ENCODE measurements at regions not wholly inside any gene's neighbourhood (a gene's known extent, or its start where the extent isn't known, plus 50 kb on each side); places are given as distances from the start of the nearest gene placed in this dataset.

DNA sequence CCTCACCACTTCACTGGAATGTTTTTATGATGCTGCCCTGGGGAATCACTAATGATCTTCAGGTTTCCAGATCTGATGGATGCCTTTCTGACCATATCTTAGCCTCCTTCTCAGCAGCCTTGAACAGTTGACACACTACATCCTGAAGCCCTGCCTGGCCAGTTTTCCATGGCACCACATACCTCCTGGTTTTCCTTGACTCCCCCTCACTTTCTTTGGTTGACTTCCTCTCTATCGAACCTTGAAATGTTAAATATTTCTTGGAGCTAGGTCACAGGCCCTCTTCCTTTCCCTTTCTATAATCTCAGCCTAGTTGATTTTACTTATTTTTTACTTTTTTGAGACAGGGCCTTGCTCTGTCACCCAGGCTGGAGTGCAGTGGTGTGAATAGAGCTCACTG lies 108.8 kb upstream of the CDK1 start:
- FAIRE-seq, result no peak
- Histone ChIP-seq H3K4me1 (ENCODE audit: control insufficient read depth, extremely low read depth, insufficient read depth, low read length) (no peaks in the 10 kb centered on the region), H3K9ac (ENCODE audit: control insufficient read depth, extremely low read depth, insufficient read depth, low read length) (no peak overlapping the region), H3K9me1 (ENCODE audit: control insufficient read depth, extremely low read depth, insufficient read depth, low read length) (no peaks in the 10 kb centered on the region), H3K79me2 (ENCODE audit: control insufficient read depth, insufficient read depth, low read length) (no peaks in the 10 kb centered on the region), H3K27me3 (ENCODE audit: control insufficient read depth, extremely low read depth, insufficient read depth, low read length) (no peaks in the 10 kb centered on the region), H2AFZ (ENCODE audit: control insufficient read depth, low read length) (no peak overlapping the region), H3K9me3 (ENCODE audit: control insufficient read depth, low read depth, low read length) (peaks cover 2% of the 10 kb centered on the region), H3K4me2 (ENCODE audit: control insufficient read depth, extremely low read depth, insufficient read depth, low read depth, low read length) (no peak overlapping the region), H3K4me3 (ENCODE audit: control insufficient read depth in 2 of 3, extremely low read depth in 1 of 3, insufficient read depth in 2 of 3, low read depth in 1 of 3, low read length in 3 of 3) (no peak overlapping the region), H4K20me1 (ENCODE audit: control insufficient read depth, extremely low read depth, insufficient read depth, low read length) (no peaks in the 10 kb centered on the region), H3K36me3 (ENCODE audit: control insufficient read depth in 2 of 2, extremely low read depth in 1 of 2, insufficient read depth in 2 of 2, low read length in 2 of 2) (no peaks in the 10 kb centered on the region), H3K27ac (ENCODE audit: control insufficient read depth, insufficient read depth, low read length) (no peak overlapping the region)
- dilution Hi-C loops (cut with MboI; ENCODE audit: extremely low pct_ligation_motif_present, low sequenced_read_pairs), result no loop called here
- no peak for DNase-seq (ENCODE audit: low read depth, low spot score)
- TF ChIP-seq, protein P1, sequence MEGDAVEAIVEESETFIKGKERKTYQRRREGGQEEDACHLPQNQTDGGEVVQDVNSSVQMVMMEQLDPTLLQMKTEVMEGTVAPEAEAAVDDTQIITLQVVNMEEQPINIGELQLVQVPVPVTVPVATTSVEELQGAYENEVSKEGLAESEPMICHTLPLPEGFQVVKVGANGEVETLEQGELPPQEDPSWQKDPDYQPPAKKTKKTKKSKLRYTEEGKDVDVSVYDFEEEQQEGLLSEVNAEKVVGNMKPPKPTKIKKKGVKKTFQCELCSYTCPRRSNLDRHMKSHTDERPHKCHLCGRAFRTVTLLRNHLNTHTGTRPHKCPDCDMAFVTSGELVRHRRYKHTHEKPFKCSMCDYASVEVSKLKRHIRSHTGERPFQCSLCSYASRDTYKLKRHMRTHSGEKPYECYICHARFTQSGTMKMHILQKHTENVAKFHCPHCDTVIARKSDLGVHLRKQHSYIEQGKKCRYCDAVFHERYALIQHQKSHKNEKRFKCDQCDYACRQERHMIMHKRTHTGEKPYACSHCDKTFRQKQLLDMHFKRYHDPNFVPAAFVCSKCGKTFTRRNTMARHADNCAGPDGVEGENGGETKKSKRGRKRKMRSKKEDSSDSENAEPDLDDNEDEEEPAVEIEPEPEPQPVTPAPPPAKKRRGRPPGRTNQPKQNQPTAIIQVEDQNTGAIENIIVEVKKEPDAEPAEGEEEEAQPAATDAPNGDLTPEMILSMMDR (optimal IDR thresholded peaks at IDR 0.05 in 1 of 3, IDR thresholded peaks at IDR 0.05 in 1 of 3, conservative IDR thresholded peaks at IDR 0.05 in 1 of 3; ENCODE audit: extremely low read depth in 1 of 3, insufficient read depth in 2 of 3, low read length in 3 of 3), result no peak
- TF ChIP-seq EZH2 (IDR thresholded peaks at IDR 0.05; ENCODE audit: low read length), result no peak

DNA sequence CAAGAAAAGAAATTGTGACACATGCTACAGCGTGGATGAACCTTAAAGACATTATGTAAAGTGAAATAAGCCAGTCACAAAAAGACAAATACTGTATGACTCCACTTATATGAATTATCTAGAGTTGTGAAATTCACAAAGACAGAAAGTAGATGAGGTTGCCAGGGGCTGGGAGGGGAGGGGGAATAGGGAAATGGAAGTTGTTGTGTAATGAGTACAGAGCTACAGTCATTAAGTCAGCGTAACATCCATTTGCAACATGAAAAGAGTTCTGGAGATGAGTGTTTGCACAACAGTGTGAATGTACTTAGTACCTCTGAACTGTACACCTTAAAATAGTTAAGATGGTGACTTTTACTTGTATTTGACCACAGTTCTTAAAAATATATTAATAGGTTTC lies 112.1 kb upstream of the CDK1 start:
- Histone ChIP-seq H3K9me1 (ENCODE audit: control insufficient read depth, extremely low read depth, insufficient read depth, low read length) (no peaks in the 10 kb centered on the region), H3K4me3 (ENCODE audit: control insufficient read depth in 2 of 3, extremely low read depth in 1 of 3, insufficient read depth in 2 of 3, low read depth in 1 of 3, low read length in 3 of 3) (no peak overlapping the region), H3K4me1 (ENCODE audit: control insufficient read depth, extremely low read depth, insufficient read depth, low read length) (peaks cover 11% of the 10 kb centered on the region), H3K27ac (ENCODE audit: control insufficient read depth, insufficient read depth, low read length) (no peak overlapping the region), H3K9ac (ENCODE audit: control insufficient read depth, extremely low read depth, insufficient read depth, low read length) (no peak overlapping the region), H3K9me3 (ENCODE audit: control insufficient read depth, low read depth, low read length) (no peaks in the 10 kb centered on the region), H4K20me1 (ENCODE audit: control insufficient read depth, extremely low read depth, insufficient read depth, low read length) (no peaks in the 10 kb centered on the region), H3K36me3 (ENCODE audit: control insufficient read depth in 2 of 2, extremely low read depth in 1 of 2, insufficient read depth in 2 of 2, low read length in 2 of 2) (no peaks in the 10 kb centered on the region), H3K27me3 (ENCODE audit: control insufficient read depth, extremely low read depth, insufficient read depth, low read length) (no peaks in the 10 kb centered on the region), H3K4me2 (ENCODE audit: control insufficient read depth, extremely low read depth, insufficient read depth, low read depth, low read length) (no peak overlapping the region), H3K79me2 (ENCODE audit: control insufficient read depth, insufficient read depth, low read length) (no peaks in the 10 kb centered on the region), H2AFZ (ENCODE audit: control insufficient read depth, low read length) (no peak overlapping the region)
- dilution Hi-C loops (cut with MboI; ENCODE audit: extremely low pct_ligation_motif_present, low sequenced_read_pairs), result no loop called here
- FAIRE-seq (no peak), DNase-seq (ENCODE audit: low read depth, low spot score) (no peak)
- no peak for TF ChIP-seq EZH2 (IDR thresholded peaks at IDR 0.05; ENCODE audit: low read length)
- TF ChIP-seq, protein P1 (optimal IDR thresholded peaks at IDR 0.05 in 1 of 3, IDR thresholded peaks at IDR 0.05 in 1 of 3, conservative IDR thresholded peaks at IDR 0.05 in 1 of 3; ENCODE audit: extremely low read depth in 1 of 3, insufficient read depth in 2 of 3, low read length in 3 of 3), result no peak
